Inflammatory macrophage treated with lipopolysaccharide for 1 hour (primary cell): ENCODE measurements at regions not wholly inside any gene's neighbourhood (a gene's known extent, or its start where the extent isn't known, plus 50 kb on each side); places are given as distances from the start of the nearest gene placed in this dataset.
"Not testable (repeated sequence)": the region's sequence is repeated elsewhere in the genome, so short reads cannot be mapped to it uniquely, and the experiment has no call there.

ENCODE experiments used
- DNase-seq, 2 donors: peaks; one replicate each; pipeline ENCODE4 v3.0.0-alpha.2; 2020 to 2022

DNA sequence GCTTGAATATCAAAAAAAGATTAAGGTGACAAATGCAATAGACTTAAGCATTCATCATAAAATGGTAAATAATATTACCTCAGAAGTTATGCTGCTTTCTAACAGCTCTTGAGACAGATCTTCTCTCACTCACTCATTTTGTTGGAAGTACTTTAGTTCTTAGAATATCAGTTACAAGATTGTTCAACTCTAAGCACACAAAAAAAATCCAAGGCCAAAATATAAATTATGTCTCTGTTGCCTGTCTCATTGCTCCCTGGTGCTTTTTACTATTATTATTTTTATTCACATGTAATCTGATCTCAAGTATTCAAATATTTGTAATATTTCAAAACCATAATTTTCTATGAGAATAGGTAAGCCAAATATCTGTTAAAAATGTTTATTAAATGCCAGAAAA, 259.4 kb upstream of the HSF2 start:
- no peak for DNase-seq

GRCh38 chr6:122141246-122141645, 258.2 kb upstream of the HSF2 start:
- no peak for DNase-seq

- no peak for DNase-seq
Measured at GRCh38 chr6:122143813-122144601, 255.4 kb upstream of the HSF2 start.

DNA sequence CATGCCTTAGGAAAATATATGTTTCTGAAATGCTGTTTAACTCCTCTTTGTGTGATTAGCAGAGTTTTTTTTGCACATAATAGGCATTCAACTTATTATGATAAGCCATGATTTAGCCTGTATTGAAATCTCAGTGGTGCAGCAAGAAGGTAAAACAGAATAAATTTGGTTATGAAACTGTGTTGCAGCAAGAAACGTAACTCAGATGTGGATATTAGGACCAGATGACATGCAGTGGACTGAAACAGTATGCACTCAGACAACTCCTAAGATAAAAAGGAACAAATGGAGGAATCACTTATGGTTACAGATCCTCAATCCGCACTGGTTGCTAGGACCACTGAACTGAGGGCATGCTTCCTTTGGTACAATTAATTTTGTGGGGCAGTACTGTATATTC, 254.2 kb upstream of the HSF2 start:
- no peak for DNase-seq

DNA sequence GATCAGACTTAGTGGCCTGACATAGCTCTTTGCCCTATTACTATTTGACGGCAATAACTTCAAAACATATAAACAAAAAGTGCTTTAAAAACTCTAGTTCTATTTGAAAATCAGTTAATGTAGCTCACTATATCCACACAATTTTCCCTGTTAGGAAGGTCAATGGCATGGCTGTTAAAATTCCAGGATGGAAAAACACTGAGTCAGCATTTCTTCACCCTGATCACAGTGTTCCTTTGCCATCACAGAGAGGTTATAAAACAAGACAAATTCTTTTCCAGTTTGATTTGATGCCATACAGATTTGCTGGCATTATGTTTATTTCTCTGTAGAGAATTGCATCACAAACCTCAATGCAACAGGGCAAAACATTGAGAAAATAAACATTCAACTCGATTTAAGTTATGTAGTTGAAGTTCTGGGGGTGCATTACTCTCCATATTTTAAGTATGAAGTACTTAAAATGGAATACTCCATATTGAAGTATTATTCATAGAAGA, 253.7 kb upstream of the HSF2 start:
- DNase-seq = no peak

GRCh38 chr6:122147291-122147690, 252.2 kb upstream of the HSF2 start:
- DNase-seq = no peak

DNA sequence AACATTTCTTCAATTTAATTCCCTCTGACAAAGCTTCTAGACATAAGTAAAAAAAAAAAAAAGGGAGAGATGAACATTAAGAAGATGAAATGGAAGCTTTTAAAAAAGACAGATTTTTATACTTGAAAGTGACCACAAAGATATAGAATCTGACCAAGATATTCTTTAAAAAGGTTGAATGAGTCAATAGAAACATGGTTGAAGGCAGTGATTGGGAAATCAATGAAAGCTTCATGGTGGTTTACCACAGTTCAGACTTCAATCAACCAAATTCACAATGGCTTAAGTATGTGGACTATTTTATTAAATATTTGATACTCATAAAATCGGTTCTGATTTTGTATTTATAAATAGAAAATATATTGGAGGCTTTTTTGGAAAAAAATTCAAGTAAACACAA, 248.4 kb upstream of the HSF2 start:
- no peak for DNase-seq

DNA sequence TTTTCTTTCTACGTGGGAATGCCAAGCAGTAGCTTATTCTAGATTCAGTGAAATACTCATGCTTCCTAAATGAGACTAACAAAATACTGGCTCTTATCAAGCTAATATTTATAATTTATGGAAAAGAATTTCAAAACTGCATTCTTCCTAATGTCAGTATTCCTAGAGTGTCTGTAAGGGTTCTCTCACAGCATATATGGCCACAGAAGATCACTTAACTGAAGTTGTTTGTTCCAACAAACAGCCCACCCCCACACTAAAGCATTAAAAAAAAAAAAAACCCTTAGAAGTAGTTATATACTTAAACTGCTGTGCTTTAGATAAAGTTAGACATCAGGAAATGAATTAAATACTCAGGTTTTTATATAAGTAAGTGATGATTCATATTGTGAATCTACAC, 247.7 kb upstream of the HSF2 start:
- no peak for DNase-seq

GRCh38 chr6:122153557-122153956, 245.9 kb upstream of the HSF2 start:
- no peak for DNase-seq

GRCh38 chr6:122154155-122154554, 245.3 kb upstream of the HSF2 start:
- no peak for DNase-seq

- no peak for DNase-seq
Measured at GRCh38 chr6:122154912-122155575, 244.4 kb upstream of the HSF2 start.

- DNase-seq = no peak
Measured at GRCh38 chr6:122161136-122161535, 238.3 kb upstream of the HSF2 start.

DNA sequence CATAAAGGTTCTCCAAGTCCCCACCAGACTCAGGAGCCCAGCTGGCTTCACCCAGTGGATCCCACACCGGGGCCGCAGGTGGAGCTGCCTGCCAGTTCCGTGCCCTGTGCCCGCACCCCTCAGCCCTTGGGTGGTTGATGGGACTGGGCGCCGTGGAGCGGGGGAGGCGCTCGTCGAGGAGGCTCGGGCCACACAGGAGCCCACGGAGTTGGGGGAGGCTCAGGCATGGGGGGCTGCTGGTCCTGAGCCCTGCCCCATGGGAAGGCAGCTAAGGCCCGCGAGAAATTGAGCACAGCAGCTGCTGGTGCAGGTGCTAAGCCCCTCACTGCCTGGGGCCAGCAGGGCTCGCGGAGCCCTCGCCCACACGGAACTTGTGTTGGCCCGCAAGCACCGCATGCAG, 234.4 kb upstream of the HSF2 start:
- DNase-seq = no peak

DNA sequence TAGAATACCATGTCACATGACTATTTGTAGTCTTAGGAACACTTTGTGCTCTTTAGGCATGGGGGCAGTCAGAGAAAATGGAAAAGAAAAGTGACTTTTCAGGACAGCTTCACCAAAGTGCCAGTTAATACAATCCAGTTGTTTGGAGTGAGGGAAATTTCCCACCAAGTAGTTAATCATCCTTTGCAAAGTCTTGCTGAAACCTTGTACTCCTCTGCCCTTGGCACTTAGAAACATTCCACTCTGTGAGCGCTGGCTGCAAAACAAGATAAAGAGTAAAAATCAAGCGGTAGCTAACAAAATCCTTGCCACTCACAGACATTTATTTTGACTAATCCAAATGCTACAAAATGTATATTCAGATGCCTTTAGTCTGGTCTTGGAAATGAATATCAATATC, 229.2 kb upstream of the HSF2 start:
- DNase-seq = no peak

DNA sequence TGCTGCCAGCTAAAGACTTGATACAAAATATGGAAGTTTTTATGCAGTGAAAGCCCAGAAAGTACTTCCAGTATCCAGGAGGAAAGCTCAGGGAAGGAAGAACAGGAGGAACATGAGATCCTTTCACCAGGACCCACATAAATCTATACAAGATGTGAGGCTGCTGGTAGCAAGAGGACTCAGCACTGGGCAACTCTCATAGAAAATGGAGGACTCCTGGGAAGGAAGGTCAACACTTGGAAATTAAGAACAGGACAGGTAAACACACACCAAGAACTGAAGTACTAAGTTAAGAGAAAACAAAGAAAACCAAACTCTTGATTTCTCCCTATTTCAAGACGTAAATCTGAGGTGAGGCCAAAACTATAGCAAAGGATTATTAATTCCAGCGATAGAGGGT, 220.5 kb upstream of the HSF2 start:
- no peak for DNase-seq

DNA sequence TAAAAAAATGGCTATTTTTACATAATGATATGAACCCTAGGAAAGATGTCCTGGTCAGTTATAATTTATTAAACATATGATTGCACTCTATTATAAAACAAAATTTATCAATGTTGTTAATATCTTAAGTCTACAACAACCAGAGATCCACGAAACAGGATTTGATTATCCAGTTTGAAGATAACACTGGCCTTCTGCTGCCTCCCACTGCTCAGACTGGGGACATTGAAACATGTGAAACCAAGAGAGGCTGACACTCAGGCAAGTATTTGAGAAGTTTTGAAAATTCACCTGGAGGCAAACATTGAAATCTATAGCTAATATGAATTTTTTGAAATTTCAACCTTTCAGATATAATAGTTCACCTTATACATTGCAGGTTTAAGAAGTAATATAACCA, 219.3 kb upstream of the HSF2 start:
- no peak for DNase-seq

GRCh38 chr6:122182061-122182460, 217.4 kb upstream of the HSF2 start:
- no peak for DNase-seq

DNA sequence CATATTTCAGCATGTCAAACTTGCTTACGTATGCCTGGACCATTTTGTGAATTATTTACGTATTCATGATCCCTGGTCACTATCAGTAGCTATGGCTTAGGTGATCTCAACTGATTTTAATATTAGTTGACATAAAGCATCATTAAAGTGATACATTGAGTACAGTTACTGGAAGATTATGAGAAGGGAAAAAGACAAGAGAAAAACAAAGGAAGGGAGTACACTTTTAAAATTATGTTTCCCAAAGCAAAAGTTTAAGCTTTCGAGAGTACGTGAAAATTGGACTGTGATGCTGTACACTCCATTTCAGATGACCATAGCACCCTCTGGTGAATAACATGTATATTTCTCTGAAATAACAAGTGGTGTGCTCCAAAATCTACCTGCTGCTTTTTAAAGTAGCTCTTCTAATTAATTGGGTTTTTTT, 215.0 kb upstream of the HSF2 start:
- no peak for DNase-seq

GRCh38 chr6:122185458-122185857, 214.0 kb upstream of the HSF2 start:
- not testable (repeated sequence) for DNase-seq

DNA sequence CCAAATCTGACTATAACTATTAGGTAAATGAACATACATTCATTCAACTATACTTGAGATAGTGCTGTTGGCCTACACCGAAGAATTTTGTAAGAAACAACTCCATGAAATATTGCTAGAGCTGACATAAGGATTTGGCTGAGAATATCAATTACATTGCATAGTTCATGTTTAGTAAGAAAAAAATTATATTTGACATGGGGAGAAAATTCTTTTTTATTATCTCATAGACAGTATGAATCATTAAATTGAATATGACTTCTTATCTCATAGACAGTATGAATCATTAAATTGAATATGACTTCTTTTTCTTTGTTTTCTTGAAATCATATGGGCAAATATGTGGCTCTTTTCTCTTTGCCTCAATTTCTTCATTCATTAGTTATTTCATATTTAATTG, 212.3 kb upstream of the HSF2 start:
- DNase-seq = no peak

DNA sequence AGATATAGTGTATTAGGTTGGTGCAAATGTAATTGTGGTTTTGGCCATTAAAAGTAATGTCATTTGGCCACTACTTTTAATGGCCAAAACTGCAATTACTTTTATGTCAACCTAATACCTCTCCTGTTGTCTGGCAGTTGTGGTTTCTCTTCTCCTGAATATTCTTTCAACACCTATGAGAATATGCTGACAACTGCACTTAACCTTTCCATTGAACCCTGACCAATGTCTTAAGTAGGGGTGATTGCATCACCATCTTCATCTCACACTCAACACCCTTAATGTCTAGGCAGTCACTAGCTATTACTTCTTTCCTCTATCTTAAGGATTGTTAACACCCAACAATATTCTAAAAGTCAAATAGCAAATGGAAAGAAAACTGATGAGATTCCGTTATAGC, 200.5 kb upstream of the HSF2 start:
- no peak for DNase-seq

DNA sequence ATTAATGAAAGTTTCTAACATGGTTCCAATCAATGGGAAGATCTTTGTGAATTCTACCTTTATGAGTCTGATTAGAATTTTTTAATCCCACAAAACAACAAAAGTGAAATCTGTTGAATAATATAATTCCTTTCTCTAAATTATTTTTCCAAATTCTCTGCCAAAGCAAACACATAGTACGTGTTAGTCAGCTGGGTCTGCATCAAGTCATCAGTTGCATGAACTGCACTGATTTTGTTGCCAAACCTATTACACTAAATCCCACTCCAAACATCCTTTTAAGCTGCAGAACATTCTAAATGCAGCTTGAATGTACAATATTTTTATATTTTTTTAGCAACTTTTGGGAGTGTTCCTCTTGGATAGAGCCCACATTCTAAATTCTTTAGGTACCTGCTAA, 199.0 kb upstream of the HSF2 start:
- DNase-seq = no peak

DNA sequence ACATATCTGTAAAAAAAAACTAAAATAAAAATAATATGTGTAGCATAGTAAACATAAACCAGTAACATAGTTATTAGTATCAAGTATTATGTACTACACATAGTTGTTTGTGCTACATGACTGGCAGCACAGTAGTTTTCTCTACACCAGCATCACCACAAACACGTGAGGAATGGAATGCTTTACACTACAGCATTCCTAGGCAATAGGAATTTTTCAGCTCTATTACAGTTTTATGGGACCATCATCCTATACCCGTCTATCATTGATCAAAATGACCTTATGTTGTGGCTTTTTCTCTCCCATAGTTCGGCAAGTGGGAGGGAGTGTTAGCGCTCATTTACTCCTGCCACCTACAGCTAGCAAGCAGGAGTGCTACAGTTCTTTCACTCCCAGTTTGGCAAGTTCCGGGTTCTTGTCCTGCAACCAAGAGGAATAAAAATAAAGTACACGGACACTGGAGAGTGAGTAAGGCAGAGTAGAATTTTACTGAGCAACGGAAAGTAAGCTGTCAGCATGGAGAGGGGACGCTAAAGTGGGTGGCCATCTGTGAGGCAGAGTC, 196.8 kb upstream of the HSF2 start:
- no peak for DNase-seq

DNA sequence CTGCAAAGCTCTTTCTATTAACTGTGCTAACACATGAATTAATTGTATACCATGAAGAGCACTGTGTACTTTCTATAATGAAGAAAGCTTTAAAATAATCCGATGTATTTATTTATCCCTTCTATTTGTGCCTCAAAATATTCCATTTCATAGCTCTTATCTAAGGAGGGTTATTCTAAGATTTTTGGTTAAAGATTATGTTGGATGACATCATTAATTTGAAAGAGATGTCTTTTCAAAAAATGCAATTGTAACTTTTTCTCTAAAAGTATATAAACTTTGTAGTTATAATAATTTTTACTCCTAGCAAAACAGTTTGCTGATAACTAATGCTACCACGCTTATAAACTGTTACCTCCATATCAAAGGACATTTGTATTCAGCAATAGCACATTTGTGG, 192.4 kb upstream of the HSF2 start:
- DNase-seq = no peak
